Activated T-helper 9 cell treated with anti-CD3 and anti-CD28 coated beads, Interleukin-2, amount 50 U/mL, for 16 hours (primary cell): ENCODE measurements at regions not wholly inside any gene's neighbourhood (a gene's known extent, or its start where the extent isn't known, plus 50 kb on each side); places are given as distances from the start of the nearest gene placed in this dataset.
"Not testable (repeated sequence)": the region's sequence is repeated elsewhere in the genome, so short reads cannot be mapped to it uniquely, and the experiment has no call there.

Experiments
- DNase-seq: peaks from one replicate; pipeline ENCODE4 v3.0.0-alpha.2; 2020; ENCODE audit warnings: low read depth

- DNase-seq = no peak
These were observed 438.8 kb downstream of the EFNB2 start for GRCh38 chr13:106096661-106097092.

GRCh38 chr13:106095919-106096318 lies 439.5 kb downstream of the EFNB2 start:
- no peak for DNase-seq

- DNase-seq = no peak
These were observed 440.1 kb downstream of the EFNB2 start for GRCh38 chr13:106095406-106095805.

DNA sequence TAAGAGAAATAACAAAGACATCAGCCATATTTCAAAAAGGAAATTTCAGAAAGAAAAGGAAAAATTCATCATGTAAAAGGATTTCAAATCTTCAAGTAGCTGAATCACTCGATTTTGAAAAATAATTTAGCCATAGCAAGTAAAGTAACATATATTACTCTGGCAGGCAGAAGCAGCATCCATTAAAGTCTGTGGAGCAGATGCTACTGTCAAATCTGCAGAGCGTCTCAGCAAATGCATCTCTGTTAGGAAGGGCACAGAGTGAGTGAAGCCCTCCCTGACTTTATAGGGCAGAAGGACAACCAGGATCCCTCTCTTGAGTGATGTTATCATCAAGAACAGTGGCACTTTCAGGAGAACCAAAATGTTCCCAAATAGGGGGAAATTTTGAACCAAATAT lies 445.5 kb downstream of the EFNB2 start:
- DNase-seq = no peak

DNA sequence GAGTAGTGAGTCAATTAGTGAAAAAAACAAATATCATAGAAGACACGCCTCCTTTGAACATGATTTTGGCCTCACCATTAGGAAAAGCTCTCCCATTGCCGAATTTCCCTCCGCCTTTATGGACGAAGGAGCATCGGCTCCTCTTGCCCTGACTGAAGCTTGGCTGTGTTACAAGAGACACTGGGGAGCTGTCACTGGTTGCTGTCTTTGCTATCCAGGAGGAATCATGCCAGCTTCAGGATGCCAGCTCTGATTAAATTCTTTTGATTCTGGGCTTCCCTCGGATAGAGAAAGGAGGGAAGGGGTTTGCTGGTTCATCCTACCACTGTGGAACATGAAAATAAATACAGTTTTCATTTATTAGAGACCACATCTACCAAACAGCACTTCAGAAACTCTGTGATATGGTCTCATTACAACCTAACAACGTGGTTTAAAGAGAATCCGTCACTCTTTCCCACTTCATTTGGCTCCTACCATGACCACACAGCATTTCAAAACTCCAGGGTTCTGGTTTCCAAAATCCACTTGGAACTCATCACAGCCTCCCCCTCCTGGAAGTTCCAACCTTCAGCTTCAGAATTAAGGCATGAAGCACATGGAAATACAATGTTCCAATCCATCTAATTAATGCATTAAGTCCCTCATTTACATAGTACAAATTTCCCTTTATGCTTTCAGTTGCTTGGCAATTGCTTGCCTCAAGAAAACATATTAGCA lies 446.0 kb downstream of the EFNB2 start:
- no peak for DNase-seq

GRCh38 chr13:106088085-106088484 lies 447.4 kb downstream of the EFNB2 start:
- no peak for DNase-seq

GRCh38 chr13:106087201-106087600 lies 448.3 kb downstream of the EFNB2 start:
- no peak for DNase-seq

DNA sequence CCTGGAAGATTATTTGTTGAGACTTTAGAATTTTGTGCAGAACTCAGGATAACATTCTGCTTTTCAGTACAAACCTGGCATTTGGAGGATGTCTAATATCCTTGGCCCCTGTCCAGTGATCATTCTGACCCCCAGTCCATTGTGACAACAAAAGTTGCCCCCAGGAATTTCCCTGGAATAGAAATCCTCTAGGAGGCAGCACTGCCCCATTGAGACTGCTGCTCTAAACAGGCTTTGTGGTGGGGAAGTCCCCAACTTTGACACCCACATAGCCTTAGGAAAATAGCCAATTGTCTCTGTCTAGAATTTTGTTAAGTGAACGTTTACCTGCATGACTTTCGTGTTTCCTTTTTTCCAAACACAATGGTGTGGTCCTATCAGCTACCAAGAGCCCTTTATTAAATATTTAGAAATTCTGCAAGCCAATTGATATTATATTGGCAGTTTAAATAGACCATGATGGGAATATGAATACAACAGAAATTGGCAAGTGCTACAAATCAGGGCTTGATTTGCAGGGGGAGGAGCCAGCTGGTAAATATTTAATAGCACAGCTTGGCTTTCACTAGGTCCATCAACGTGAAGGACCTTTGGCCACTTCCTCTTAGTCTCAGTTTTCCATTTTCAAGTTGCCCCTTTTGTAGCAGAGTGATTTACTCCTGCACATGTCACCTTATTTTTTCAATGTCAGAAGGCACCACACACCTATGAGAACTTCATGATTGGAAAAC lies 451.7 kb downstream of the EFNB2 start:
- no peak for DNase-seq

DNA sequence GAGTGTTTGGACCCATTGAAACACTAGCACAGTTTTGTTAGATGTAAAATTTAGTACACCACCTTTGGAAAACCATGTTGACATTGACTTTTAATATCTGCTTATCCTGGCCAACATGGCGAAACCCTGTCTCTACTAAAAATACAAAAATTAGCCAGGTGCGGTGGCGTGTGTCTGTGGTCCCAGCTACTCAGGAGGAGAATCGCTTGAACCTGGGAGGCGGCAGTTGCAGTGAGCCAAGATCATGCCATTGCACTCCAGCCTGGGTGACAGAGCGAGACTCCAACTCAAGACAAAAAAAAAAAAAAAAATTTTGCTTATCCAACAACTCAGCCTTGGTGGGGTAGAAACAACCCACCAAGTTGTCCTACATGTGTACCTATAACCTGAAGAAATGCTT lies 454.2 kb downstream of the EFNB2 start:
- DNase-seq = not testable (repeated sequence)

- no peak for DNase-seq
These were observed 457.3 kb downstream of the EFNB2 start for GRCh38 chr13:106078191-106078590.

DNA sequence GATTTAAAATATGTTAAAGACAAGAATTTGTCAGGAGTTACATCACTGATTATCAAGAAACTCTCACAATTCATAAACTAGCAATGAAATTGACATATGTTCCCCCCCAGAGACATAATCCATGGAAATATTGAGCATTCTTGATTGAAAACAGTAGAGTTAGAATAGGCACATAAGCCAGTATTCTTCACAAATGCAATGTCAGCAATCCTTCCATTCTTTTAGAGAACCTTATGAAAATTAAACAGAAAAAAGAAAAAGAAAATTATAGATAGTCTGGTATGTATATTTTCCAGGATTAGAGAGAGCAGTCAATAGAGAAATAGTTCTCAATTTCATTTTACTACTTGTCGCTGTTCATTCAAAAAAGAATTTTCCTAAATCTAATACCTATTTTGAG lies 458.4 kb downstream of the EFNB2 start:
- DNase-seq = no peak

DNA sequence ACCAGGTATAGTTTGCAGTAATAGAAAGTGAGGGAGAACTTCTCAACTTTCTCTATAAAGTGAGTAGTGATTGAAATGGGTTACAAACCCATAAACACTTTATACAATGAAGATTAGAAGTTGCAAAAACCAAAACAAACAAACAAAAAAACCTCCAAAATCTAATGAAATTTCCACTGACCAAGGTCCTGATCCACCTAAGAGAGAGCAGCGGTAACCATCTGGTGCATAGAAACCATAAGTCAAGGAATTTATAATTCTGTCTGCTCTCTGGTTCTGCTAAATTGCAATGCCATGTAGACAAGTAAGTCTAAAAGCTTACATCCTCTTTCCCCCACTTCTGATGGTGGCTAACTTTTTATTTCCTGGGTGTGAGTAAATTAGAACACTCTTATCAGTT lies 463.4 kb downstream of the EFNB2 start:
- no peak for DNase-seq

- DNase-seq = no peak
These were observed 471.7 kb downstream of the EFNB2 start for GRCh38 chr13:106063591-106064313.

- DNase-seq = no peak
These were observed 473.7 kb downstream of the EFNB2 start for GRCh38 chr13:106061781-106062180.

- DNase-seq = no peak
These were observed 478.6 kb downstream of the EFNB2 start for GRCh38 chr13:106056851-106057250.

- no peak for DNase-seq
These were observed 483.2 kb downstream of the EFNB2 start for GRCh38 chr13:106052200-106052767.

DNA sequence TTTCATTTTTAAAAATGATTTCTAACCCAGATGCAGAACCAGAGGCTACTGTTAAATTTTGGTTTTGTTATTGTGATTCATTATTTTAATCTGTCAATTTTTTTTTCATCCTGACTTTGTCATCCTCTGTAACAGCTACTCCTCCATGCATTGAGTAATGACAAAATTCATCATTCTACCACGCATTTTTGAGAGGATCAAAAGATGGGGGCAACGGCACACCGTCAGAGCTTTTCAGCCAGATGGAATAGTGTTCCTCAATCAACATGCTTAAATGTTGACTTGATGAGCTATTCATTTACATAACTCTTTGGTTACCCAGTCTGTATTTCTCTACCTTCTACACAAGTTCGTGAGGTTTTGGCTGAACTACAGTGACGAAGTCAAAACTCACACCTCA lies 486.3 kb downstream of the EFNB2 start:
- no peak for DNase-seq

- DNase-seq = no peak
These were observed 487.1 kb downstream of the EFNB2 start for GRCh38 chr13:106048386-106048785.

DNA sequence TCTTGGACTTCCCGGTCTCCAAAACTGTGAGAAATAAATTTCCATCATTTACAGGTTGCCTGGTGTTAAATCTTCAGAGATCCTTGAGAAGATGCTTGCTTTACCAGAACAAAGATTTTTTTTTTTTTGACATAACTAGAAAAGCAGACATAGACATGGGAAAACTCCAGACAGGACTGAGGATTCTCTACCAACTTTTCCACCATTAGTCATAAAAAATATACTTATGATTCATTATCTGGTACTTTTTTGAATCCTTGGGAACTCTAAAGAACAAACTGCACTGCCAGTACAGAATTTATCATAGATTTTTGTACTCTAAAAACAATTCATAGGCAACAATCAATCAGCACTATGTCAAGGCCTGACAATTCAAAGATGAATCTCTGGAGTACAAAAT lies 487.6 kb downstream of the EFNB2 start:
- no peak for DNase-seq

DNA sequence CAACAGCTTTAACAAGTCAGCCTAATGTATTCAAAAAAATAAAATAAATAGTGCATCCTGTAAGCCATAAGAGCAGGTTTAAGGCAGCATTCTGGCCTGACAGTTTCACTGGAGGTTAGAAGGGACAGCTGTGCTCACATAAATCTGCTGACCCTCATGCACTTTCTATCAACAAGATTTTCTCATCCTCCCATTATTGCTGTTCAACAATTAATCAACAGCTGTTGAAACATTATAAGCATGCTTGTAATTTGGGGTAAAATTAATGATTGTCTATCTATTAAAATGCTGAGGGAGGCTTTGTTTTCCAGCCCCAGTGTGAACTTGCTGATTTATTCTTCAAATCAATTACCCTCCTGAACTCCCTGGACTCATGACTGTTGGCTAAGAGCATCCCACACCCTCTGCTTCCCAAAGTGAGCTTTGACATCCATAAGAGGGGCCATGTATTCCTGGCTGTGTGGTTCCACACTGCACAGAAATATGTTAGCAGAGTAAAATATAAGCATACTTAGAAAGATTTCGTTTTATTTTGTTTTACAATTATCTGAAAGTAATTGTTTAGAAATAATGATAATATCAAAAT lies 492.4 kb downstream of the EFNB2 start:
- DNase-seq = no peak

DNA sequence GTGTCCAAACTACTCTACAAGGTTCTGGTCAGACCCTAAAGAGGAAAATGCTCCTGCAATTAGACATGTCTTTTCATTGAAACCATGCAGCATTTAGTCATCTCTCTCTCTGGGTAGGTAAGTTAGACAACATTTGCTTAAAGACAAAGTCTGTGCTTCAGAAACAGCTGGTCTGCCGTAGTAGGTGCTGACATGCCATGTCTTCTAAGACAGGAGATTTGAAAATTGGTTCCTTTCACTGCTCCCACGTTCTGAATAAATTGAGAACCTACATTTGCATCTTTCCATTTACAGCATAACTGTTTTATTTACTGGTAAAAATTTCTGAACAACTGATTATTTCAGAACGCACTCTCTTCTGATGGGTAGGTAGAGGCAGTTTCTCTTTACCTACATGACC lies 494.0 kb downstream of the EFNB2 start:
- DNase-seq = no peak

DNA sequence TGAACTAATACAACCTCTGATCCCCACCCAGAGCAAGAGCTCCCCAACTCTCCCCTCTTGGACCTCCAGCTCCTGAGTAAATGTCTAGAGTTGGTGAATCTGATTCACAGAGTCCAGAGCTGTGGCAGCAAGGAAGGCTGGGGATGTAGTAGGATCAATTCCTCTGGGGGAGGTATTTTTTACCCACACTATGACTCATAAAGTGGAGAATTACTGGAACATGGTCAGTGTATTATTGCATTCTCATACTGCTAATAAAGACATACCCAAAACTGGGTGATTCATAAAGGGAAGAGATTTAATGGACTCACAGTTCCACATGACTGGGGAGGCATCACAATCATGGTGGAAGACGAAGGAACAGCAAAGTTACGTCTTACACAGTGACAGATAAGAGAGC lies 496.7 kb downstream of the EFNB2 start:
- DNase-seq = no peak
